ENCODE measurements at regions not wholly inside any gene's neighbourhood (a gene's known extent, or its start where the extent isn't known, plus 50 kb on each side); places are given as distances from the start of the nearest gene placed in this dataset.

GRCh38 chr7:57250801-57251200 lies 118.6 kb upstream of the ZNF479 start:
- POLR2A ChIA-PET: no interaction called here
- BruUV-seq (replicated peaks): no TSS peak
- dilution Hi-C loops (cut with MboI; ENCODE audit: extremely low pct_ligation_motif_present, low sequenced_read_pairs): no loop called here
- no peaks in the 10 kb centered on the region for H3K79me2 ChIP-seq (ENCODE audit: control insufficient read depth, insufficient read depth, low read length)
- no peaks in the 10 kb centered on the region for H3K9me1 ChIP-seq (replicated peaks; ENCODE audit: control insufficient read depth, extremely low read depth, insufficient read depth, low read length)
- H3K4me2 ChIP-seq (ENCODE audit: insufficient read depth, low read length): no peak overlapping the region
- no peak for FAIRE-seq
- CTCF ChIA-PET: no interaction called here
- H3K4me3 ChIP-seq (replicated peaks in 1 of 3; ENCODE audit: insufficient read depth in 1 of 3, low read depth in 1 of 3, low read length in 3 of 3): no peak overlapping the region
- TF ChIP-seq POLR2AphosphoS5 (IDR thresholded peaks at IDR 0.05; ENCODE audit: insufficient read depth, low read depth, low read length): no peak
- no peak for TF ChIP-seq MAX (IDR thresholded peaks at IDR 0.05; ENCODE audit: insufficient read depth, insufficient read length)
- no peak for TF ChIP-seq POLR2A (IDR thresholded peaks at IDR 0.05; ENCODE audit: low read depth, low read length)
- no peak for TF ChIP-seq JUN (IDR thresholded peaks at IDR 0.05; ENCODE audit: borderline replicate concordance, insufficient read depth, insufficient read length, low read depth)
- TF ChIP-seq EZH2 (IDR thresholded peaks at IDR 0.05; ENCODE audit: borderline replicate concordance, low read depth, low read length, severe bottlenecking): no peak
- no peak for TF ChIP-seq CTCF (IDR thresholded peaks at IDR 0.05; ENCODE audit: extremely low read depth in 1 of 2, insufficient read depth in 1 of 2, low read depth in 1 of 2, low read length in 2 of 2)
- no peak for TF ChIP-seq MYC (IDR thresholded peaks at IDR 0.05; ENCODE audit: low read depth, low read length)
- TF ChIP-seq FOS (IDR thresholded peaks at IDR 0.05; ENCODE audit: borderline replicate concordance, insufficient read depth, low read length): no peak
- no peak for TF ChIP-seq GATA2 (IDR thresholded peaks at IDR 0.05; ENCODE audit: insufficient read depth, insufficient read length, low read depth, low read length)
- no peak for DNase-seq (ENCODE audit: low read depth, low spot score)
- no peaks in the 10 kb centered on the region for H3K27me3 ChIP-seq (ENCODE audit: control insufficient read depth in 2 of 2, insufficient read depth in 2 of 2, low read length in 2 of 2)
- H2AFZ ChIP-seq (ENCODE audit: low read depth, low read length): no peak overlapping the region
- H3K9ac ChIP-seq (replicated peaks; ENCODE audit: extremely low read depth, insufficient read depth, low read length): no peak overlapping the region
- no peaks in the 10 kb centered on the region for H3K4me1 ChIP-seq (ENCODE audit: control insufficient read depth, extremely low read depth, insufficient read depth, low read length)
- H3K27ac ChIP-seq (ENCODE audit: insufficient read depth, low read depth, low read length): no peak overlapping the region
- H4K20me1 ChIP-seq (replicated peaks; ENCODE audit: control insufficient read depth, extremely low read depth, insufficient read depth, low read length): no peaks in the 10 kb centered on the region
- no peaks in the 10 kb centered on the region for H3K9me3 ChIP-seq (replicated peaks; ENCODE audit: control insufficient read depth, insufficient read depth, low read length)
- intact Hi-C loops (cut with micrococcal nuclease): no loop called here
- H3K36me3 ChIP-seq (ENCODE audit: control insufficient read depth in 2 of 2, extremely low read depth in 1 of 2, insufficient read depth in 2 of 2, low read length in 2 of 2): no peaks in the 10 kb centered on the region

All from endothelial cell of umbilical vein (primary cell).